HG03469 (cell line): ENCODE measurements at regions not wholly inside any gene's neighbourhood (a gene's known extent, or its start where the extent isn't known, plus 50 kb on each side); places are given as distances from the start of the nearest gene placed in this dataset.

Experiments
- ATAC-seq: cut with Tn5 transposase; IDR thresholded peaks from one replicate; pipeline ENCODE4 v1.9.1; 2021; ENCODE audit warnings: mild to moderate bottlenecking, moderate library complexity, moderate number of reproducible peaks; ENCODE audit not compliant: unreplicated experiment

GRCh38 chr22:49086606-49087157, 741.0 kb downstream of the BRD1 start:
- no peak for ATAC-seq

DNA sequence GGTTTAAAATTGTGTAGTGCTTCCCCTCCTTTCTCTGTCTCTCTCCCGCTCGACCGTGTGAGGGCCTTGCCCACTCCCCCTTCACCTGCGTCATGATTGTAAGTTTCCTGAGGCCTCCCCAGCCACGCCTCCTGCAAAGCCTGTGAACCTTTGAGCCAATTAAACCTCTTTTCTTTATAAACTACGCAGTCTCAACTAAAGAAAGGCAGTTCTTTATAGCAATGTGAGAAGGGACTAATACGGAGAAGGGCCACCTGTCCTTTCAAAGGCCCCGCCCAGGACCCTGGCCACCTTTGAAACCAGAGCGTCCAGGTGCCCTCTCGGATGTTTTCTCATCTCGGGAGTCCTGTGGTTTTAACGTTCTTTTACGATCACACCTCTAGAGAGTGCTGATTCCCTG, 741.5 kb downstream of the BRD1 start:
- ATAC-seq: no peak

DNA sequence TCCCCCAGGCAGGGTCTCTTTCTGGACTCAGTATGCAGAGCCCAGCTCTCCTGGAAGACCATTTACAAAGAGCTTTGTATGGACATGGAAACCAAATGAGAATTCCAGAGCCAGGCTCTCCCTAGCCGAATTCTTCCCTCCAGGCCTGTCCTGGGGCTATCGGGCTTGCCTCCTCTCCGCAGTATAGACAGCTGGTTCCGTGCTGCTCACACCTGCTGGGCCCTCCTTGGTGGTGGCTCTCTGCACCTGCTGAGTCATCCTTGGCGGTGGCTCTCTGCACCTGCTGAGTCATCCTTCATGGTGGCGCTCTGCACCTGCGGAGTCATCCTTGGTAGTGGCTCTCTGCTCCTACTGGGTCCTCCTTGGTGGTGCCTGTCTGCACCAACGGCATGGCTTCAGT, 743.5 kb downstream of the BRD1 start:
- ATAC-seq: no peak

DNA sequence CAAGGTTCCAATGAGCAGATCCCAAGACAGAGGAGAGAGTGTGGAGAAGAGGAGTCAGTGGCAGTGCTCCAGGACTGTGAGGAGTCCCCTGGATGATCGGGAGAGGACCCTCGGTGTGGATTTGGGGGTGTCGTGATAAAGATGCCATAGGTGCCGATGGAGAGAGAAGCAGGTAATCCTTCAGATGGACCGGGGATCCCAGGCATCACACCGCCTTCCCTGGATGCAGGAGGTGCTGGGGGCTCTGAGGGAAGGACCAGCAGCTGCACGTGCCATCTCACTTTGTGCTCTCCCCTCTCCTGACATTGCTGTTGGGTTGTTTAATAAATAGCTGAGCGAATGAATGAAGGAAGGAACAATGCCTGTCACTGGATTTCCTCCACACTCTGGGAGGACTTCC, 744.1 kb downstream of the BRD1 start:
- ATAC-seq: no peak

DNA sequence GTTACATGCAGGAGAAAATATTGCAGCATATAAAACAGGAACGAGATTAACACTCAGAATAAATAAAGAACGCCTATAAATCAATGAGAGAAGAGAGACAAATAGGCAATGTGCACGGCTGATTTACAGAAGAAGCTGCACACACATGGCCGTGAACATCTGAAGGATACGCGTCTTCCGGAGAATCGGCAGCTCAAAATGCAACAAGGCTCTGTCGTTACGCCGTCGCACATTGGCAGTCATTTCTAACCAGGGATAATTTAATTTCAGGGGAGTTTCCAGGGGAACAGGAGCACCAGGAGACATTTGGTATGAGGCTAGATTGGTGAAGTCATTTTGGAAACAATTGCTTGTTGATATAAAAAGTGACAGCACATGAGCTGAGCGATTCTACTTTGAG, 745.2 kb downstream of the BRD1 start:
- no peak for ATAC-seq

DNA sequence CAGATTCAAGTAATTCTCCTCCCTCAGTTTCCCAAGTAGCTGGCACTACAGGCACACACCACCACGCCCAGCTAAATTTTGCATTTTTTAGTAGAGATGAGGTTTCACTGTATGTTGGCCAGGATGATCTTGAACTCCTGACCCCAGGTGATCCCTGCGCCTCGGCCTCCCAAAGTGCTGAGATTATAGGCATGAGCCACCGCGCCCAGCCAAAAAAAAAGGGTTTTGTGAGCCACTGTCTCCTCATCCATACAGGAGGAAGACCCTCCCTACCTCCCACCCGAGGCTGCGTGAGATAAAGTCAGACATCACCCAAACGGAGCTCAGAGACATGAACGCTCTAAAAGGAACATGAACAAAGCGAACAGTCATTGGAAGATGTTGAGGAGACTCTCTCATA, 745.7 kb downstream of the BRD1 start:
- ATAC-seq: no peak

- ATAC-seq: no peak
Measured at GRCh38 chr22:49081261-49081666, 746.4 kb downstream of the BRD1 start.

- ATAC-seq: no peak
Measured at GRCh38 chr22:49080631-49081030, 747.0 kb downstream of the BRD1 start.

DNA sequence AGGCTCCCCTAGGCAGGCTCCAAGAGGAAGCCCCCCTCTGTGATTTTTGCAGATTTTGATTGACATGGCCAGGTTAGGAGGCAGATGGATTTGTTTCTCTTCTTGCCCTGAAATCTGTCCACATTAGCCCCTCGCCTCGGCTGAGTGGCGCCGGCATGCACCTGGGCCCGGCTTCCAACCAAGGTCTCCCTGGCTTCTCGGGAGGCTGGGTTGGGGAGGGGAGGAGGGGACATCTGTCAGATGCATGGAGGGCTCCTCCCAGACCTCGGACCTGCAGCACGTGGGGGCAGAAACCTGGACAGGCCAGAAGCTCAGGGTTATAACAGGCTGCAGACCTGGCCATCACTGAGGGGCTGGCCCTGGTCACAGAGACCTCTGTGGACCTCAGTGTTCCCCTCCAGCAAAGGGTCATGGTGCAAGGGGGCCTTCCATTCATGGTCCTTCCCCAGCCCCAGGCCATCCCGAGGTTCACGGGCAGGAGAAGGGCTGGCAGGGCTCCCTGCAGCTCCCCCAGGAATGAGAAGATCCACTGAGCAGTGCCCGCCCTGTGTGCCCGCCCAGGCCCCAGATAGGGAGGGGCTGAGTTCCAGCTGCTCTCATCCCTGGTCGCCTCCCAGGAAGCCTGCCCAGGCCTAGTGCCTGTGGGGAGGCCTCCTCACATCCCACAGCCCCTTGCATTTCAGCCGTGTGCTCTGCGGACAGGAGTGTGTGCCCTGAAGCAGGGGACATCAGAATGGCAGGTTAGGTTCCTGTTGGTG, 747.8 kb downstream of the BRD1 start:
- ATAC-seq: no peak

- no peak for ATAC-seq
Measured at GRCh38 chr22:49079027-49079725, 748.5 kb downstream of the BRD1 start.

- no peak for ATAC-seq
Measured at GRCh38 chr22:49078076-49078710, 749.5 kb downstream of the BRD1 start.

- ATAC-seq: no peak
Measured at GRCh38 chr22:49077586-49077985, 750.1 kb downstream of the BRD1 start.

DNA sequence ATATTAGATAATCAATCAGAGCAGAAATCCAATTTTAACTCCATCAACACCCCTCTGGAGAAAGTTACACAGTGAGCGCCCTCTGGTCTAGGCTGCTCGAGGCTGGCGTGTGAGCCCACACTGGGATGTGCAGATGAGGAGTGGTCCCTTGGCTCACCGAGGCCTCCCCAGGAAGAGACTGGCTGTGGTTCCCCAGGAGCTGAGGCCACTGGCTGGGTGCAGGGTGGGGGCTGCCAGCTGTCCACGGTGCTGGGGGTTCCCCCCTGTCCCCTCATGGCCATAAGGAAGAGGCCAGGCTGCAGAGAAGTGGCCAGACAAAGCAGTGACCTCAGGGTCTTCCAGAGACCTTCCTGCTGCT, 750.7 kb downstream of the BRD1 start:
- no peak for ATAC-seq

- no peak for ATAC-seq
Measured at GRCh38 chr22:49076300-49077035, 751.2 kb downstream of the BRD1 start.

DNA sequence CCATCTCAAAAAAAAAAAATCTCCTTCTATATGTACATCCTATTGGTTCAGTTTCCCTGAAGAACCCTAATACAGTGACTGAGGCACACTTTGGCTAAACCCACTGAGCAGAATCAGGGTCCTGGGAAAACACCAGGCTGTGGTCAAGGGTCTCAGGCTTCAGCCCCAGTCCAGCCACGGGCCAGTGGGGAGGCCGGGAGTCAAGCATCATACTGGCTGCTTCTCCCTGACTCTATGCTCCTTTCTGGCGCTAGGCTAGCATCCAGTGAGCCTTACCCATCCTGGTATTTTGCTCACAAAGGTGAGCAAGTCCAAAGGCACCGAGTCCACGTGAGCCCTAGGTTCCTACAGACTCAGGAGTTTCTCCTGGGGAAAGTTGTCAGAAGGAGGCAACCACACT, 752.5 kb downstream of the BRD1 start:
- ATAC-seq: no peak

DNA sequence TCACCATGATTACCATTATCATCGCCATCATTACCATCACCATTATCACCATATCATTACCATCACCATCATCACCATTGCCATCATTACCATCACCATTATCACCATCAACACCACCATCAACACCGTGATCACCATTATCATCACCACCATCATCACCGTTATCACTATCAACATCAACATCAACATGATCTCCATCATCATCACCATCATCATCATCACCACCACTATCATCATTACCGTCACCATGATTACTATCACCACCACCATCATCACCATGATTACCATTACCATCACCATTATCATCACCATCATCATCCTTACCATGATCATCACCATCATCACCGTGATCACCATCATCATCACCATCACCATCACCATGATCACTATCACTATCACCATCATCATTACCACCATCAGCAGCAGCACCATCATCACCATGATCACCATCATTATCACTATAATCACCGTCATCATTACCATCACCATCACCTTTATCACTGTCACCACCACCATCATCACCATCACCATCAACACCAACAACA, 753.7 kb downstream of the BRD1 start:
- no peak for ATAC-seq

- ATAC-seq: no peak
Measured at GRCh38 chr22:49072996-49073645, 754.6 kb downstream of the BRD1 start.

- ATAC-seq: no peak
Measured at GRCh38 chr22:49070501-49070900, 757.2 kb downstream of the BRD1 start.

GRCh38 chr22:49068861-49069500, 758.7 kb downstream of the BRD1 start:
- ATAC-seq: no peak

DNA sequence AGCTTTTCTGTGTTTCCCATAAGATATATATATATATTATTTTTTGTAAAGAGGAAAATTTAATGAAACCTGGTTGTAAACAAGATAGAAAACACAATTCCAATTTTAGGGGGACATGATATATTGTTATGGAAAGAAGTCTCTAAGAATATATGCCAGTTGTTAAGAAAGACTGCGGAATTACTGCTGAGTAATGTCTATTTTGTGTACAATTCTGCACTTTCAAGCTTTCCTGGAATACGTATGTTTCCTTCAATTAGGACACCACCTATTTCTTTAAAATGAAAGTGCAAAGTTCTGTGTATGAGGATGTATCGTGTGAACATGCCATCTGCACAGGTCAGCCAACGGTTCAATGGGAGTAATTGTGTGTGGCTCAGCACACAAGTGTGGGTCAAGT, 760.2 kb downstream of the BRD1 start:
- ATAC-seq: no peak
